Endothelial cell of umbilical vein (primary cell): ENCODE measurements at regions not wholly inside any gene's neighbourhood (a gene's known extent, or its start where the extent isn't known, plus 50 kb on each side); places are given as distances from the start of the nearest gene placed in this dataset.
A peak's percentile ranks its signal among the peaks of the same experiment; 100 is the strongest.

Experiments used
- BruUV-seq: library from RNA; stranded (reverse); fragments of 400-500 nt; replicated peaks from 2 replicates; lab custom pipeline; 2021; lab: Mats Ljungman, UMichigan
- CTCF ChIA-PET: fragments of 300-600, 350-600 bp; sonication (Branson Sonifier 250); formaldehyde crosslinking; loops from one replicate; lab custom pipeline; 2021; ENCODE audit warnings: antibody characterized with exemption, inconsistent platforms; lab: Charles Lee
- POLR2A ChIA-PET: fragments of 300-600, 350-600 bp; sonication (Branson Sonifier 250); formaldehyde crosslinking; loops from one replicate; lab custom pipeline; 2021; ENCODE audit warnings: antibody characterized with exemption, inconsistent platforms; lab: Charles Lee
- DNase-seq: peaks from one replicate; pipeline ENCODE4 v3.0.0-alpha.2; 2011; ENCODE audit warnings: low read depth, low spot score
- FAIRE-seq: peaks from 2 replicates; lab custom pipeline; 2011; peaks lifted over from hg19 to GRCh38; lab: Jason Lieb, UNC
- H2AFZ ChIP-seq: 2 replicates; pipeline ENCODE4 v1.6.0; 2012; ENCODE audit warnings: low read depth, low read length, control low read depth, inconsistent platforms
- H3K27ac ChIP-seq: 2 replicates; pipeline ENCODE4 v1.5.1; 2011; ENCODE audit warnings: low read depth, mild to moderate bottlenecking, control low read depth, low read length, moderate library complexity; ENCODE audit not compliant: insufficient read depth
- H3K27me3 ChIP-seq, 2 experiments: 2 replicates each; pipeline versions ENCODE4 v1.6.0 to v1.6.1; 2011; ENCODE audit warnings: low read length in 2 of 2, mixed read lengths in 1 of 2; ENCODE audit not compliant: control insufficient read depth in 2 of 2, insufficient read depth in 2 of 2
- H3K36me3 ChIP-seq, 2 experiments: 2 replicates in 1 of 2; 3 replicates in 1 of 2; pipeline ENCODE4 v1.5.1; 2011; ENCODE audit warnings: low read length in 2 of 2, mild to moderate bottlenecking in 1 of 2, moderate library complexity in 1 of 2; ENCODE audit not compliant: control insufficient read depth in 2 of 2, insufficient read depth in 2 of 2; ENCODE audit errors: extremely low read depth in 1 of 2
- H3K4me1 ChIP-seq: 3 replicates; pipeline ENCODE4 v1.5.1; 2011; ENCODE audit warnings: mild to moderate bottlenecking, low read length; ENCODE audit not compliant: control insufficient read depth, insufficient read depth; ENCODE audit errors: extremely low read depth
- H3K4me2 ChIP-seq: 2 replicates; pipeline ENCODE4 v1.6.1; 2011; ENCODE audit warnings: low read length, control low read depth, mixed read lengths; ENCODE audit not compliant: insufficient read depth
- H3K4me3 ChIP-seq, 3 experiments: fragments of 200-600 bp in 1 of 3; sonication (generic), shearing (Covaris generic) in 1 of 3; replicated peaks in 1 of 3; 2 replicates each; pipeline ENCODE4 v1.5.1; 2011 to 2016; ENCODE audit warnings: control low read depth in 3 of 3, low read length in 3 of 3, mild to moderate bottlenecking in 2 of 3, inconsistent platforms in 1 of 3, low read depth in 1 of 3, moderate library complexity in 1 of 3; ENCODE audit not compliant: insufficient read depth in 1 of 3
- H3K79me2 ChIP-seq: 2 replicates; pipeline ENCODE4 v1.6.0; 2012; ENCODE audit warnings: low read length, inconsistent platforms; ENCODE audit not compliant: control insufficient read depth, insufficient read depth
- H3K9ac ChIP-seq: replicated peaks from 2 replicates; pipeline ENCODE3; 2011; ENCODE audit warnings: low read length, control low read depth; ENCODE audit not compliant: insufficient read depth; ENCODE audit errors: extremely low read depth
- H3K9me1 ChIP-seq: replicated peaks from 3 replicates; pipeline ENCODE4 v1.6.0; 2011; ENCODE audit warnings: mild to moderate bottlenecking, low read length; ENCODE audit not compliant: control insufficient read depth, insufficient read depth; ENCODE audit errors: extremely low read depth
- H3K9me3 ChIP-seq: replicated peaks from 2 replicates; pipeline ENCODE4 v1.5.1; 2012; ENCODE audit warnings: low read length, inconsistent platforms; ENCODE audit not compliant: control insufficient read depth, insufficient read depth
- H4K20me1 ChIP-seq: replicated peaks from 2 replicates; pipeline ENCODE3; 2011; ENCODE audit warnings: mild to moderate bottlenecking, low read length; ENCODE audit not compliant: control insufficient read depth, insufficient read depth; ENCODE audit errors: extremely low read depth
- FOS ChIP-seq: IDR thresholded peaks from 2 replicates; pipeline ENCODE4 v1.6.1; 2011; ENCODE audit warnings: mild to moderate bottlenecking, low read length, moderate library complexity, borderline replicate concordance; ENCODE audit not compliant: insufficient read depth
- GATA2 ChIP-seq: IDR thresholded peaks from 2 replicates; pipeline ENCODE4 v1.7.0; 2011; ENCODE audit warnings: low read depth, mild to moderate bottlenecking, moderate library complexity, mixed read lengths, low read length; ENCODE audit not compliant: insufficient read length, insufficient read depth
- POLR2AphosphoS5 ChIP-seq: IDR thresholded peaks from 2 replicates; pipeline ENCODE4 v1.6.1; 2012; ENCODE audit warnings: low read depth, mild to moderate bottlenecking, control low read depth, low read length, moderate library complexity; ENCODE audit not compliant: insufficient read depth
- dilution Hi-C: fragments of 300-500 bp; cut with MboI; formaldehyde crosslinking; loops from one replicate; pipeline ENCODE4 v1.15.0; 2019; ENCODE audit warnings: low sequenced_read_pairs; ENCODE audit not compliant: extremely low pct_ligation_motif_present
- intact Hi-C: fragments of 100-400 bp; cut with micrococcal nuclease; formaldehyde crosslinking; loops from one replicate; pipeline ENCODE4 v1.10.0; 2022
- TF ChIP-seq, protein P1 (sequence below), 2 donors: IDR thresholded peaks; 1 replicate in 1 of 2; 2 replicates in 1 of 2; pipeline ENCODE4 v1.5.1; 2011; ENCODE audit warnings: low read length in 2 of 2, mild to moderate bottlenecking in 2 of 2, moderate library complexity in 2 of 2, control low read depth in 1 of 2, inconsistent platforms in 1 of 2, low read depth in 1 of 2; ENCODE audit not compliant: insufficient read depth in 1 of 2; ENCODE audit errors: extremely low read depth in 1 of 2

DNA sequence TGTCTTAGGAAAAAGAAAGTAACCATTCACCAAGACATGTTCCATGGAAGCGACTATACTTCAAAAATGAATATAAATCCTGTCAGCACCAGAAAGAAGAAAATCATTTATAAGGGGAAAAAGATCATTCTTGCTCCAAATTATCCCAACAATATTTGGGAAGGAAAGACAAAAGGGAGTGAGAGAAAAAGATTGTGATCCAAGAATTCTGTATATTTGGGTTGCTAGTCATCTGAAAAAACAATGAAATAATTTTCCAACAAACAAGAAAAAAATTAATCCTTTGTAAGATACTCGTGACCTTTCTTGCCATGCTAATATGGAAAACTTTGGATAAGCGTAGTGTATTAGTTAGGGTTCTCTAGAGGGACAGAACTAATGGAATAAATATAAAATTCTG, 163.2 kb upstream of the ZNF32 start:
- Histone ChIP-seq H3K4me1 (peaks cover 13% of the 10 kb centered on the region), H3K79me2 (no peaks in the 10 kb centered on the region), H3K9me3 (no peaks in the 10 kb centered on the region), H3K9ac (no peak overlapping the region), H3K4me2 (no peak overlapping the region), H2AFZ (no peak overlapping the region), H3K27me3 (no peaks in the 10 kb centered on the region), H3K36me3 (no peaks in the 10 kb centered on the region), H3K27ac (no peak overlapping the region), H3K4me3 (no peak overlapping the region), H3K9me1 (no peaks in the 10 kb centered on the region), H4K20me1 (no peaks in the 10 kb centered on the region)
- dilution Hi-C loops, result no loop called here
- TF ChIP-seq, protein P1, sequence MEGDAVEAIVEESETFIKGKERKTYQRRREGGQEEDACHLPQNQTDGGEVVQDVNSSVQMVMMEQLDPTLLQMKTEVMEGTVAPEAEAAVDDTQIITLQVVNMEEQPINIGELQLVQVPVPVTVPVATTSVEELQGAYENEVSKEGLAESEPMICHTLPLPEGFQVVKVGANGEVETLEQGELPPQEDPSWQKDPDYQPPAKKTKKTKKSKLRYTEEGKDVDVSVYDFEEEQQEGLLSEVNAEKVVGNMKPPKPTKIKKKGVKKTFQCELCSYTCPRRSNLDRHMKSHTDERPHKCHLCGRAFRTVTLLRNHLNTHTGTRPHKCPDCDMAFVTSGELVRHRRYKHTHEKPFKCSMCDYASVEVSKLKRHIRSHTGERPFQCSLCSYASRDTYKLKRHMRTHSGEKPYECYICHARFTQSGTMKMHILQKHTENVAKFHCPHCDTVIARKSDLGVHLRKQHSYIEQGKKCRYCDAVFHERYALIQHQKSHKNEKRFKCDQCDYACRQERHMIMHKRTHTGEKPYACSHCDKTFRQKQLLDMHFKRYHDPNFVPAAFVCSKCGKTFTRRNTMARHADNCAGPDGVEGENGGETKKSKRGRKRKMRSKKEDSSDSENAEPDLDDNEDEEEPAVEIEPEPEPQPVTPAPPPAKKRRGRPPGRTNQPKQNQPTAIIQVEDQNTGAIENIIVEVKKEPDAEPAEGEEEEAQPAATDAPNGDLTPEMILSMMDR (IDR thresholded peaks at IDR 0.05; ENCODE audit: extremely low read depth in 1 of 2, insufficient read depth in 1 of 2, low read depth in 1 of 2, low read length in 2 of 2), result no peak
- DNase-seq (no peak), FAIRE-seq (no peak)
- BruUV-seq, result no TSS peak
- CTCF ChIA-PET, result no interaction called here
- POLR2A ChIA-PET, result no interaction called here
- intact Hi-C loops, result no loop called here

DNA sequence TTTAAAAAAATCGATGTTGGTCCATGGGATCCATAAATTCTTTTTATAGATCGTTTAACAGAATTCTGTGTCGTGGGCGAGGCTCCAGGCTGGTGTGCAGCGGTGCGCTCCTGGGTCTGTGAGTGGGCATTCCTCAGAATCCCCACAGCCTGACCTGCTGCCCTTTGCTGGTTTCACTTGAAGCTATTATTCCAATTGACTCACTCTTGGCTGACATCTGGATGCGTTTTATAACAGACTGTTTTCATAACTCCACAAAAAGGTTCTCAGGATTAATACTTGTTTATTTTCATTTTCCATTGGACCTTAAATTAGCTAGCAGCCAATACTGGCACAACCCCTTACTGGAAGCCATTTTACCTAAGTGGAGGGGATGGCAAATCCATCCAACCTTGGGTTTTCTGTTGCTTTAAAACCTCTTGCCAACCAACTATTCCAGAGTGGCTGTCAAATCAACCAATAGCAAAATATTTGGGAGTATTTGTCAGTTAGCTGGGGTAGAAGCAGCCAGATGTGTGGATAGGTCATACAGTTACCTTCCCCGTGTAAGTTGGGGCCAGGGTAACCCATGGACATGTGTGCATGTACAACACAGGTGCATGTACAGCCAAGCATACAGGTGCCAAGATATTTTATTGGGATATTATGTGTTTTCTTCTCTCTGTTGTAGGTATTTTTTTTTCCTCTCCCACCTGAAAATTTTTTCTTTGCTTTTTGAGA, 160.7 kb upstream of the ZNF32 start:
- Histone ChIP-seq H2AFZ (no peak overlapping the region), H3K9ac (no peak overlapping the region), H4K20me1 (no peaks in the 10 kb centered on the region), H3K4me1 (peaks cover 9% of the 10 kb centered on the region), H3K79me2 (no peaks in the 10 kb centered on the region), H3K27ac (no peak overlapping the region), H3K4me3 (no peak overlapping the region), H3K9me3 (no peaks in the 10 kb centered on the region), H3K4me2 (no peak overlapping the region), H3K27me3 (peaks cover 0 to 3% of the 10 kb centered on the region in 2 experiments), H3K36me3 (no peaks in the 10 kb centered on the region), H3K9me1 (no peaks in the 10 kb centered on the region)
- FAIRE-seq (no peak), DNase-seq (peak; percentile 52)
- TF ChIP-seq FOS (peak; percentile 25), GATA2 (no peak), POLR2AphosphoS5 (peak; percentile 38)
- TF ChIP-seq, protein P1 (IDR thresholded peaks at IDR 0.05; ENCODE audit: extremely low read depth in 1 of 2, insufficient read depth in 1 of 2, low read depth in 1 of 2, low read length in 2 of 2), result no peak
- BruUV-seq, result no TSS peak
- ChIA-PET CTCF (interaction anchor here (1.4 kb wide), 1 partner anchor 116 kb away, joined by 4 read pairs; no protein-coding TSS in a partner anchor), POLR2A (no interaction called here)
- intact Hi-C loops, result loop anchor here (1.0 kb wide), 1 partner anchor 54 kb away; no protein-coding TSS in a partner anchor
- dilution Hi-C loops, result no loop called here
